NCI-H2227 (cell line): ENCODE measurements at regions not wholly inside any gene's neighbourhood (a gene's known extent, or its start where the extent isn't known, plus 50 kb on each side); places are given as distances from the start of the nearest gene placed in this dataset.
A peak's percentile ranks its signal among the peaks of the same experiment; 100 is the strongest.

Experiments
- DNase-seq: peaks from one replicate; lab custom pipeline; 2025; ENCODE audit not compliant: unreplicated experiment; lab: John Stamatoyannopoulos, UW

GRCh38 chr18:26703170-26703930 lies 155.0 kb upstream of the KCTD1 start:
- DNase-seq: no peak

- DNase-seq: no peak
These were observed 153.7 kb upstream of the KCTD1 start for GRCh38 chr18:26702086-26702485.

GRCh38 chr18:26700728-26701127 lies 152.4 kb upstream of the KCTD1 start:
- no peak for DNase-seq

GRCh38 chr18:26700201-26700600 lies 151.8 kb upstream of the KCTD1 start:
- DNase-seq: no peak

- DNase-seq: no peak
These were observed 149.0 kb upstream of the KCTD1 start for GRCh38 chr18:26697186-26697884.

- DNase-seq: no peak
These were observed 148.4 kb upstream of the KCTD1 start for GRCh38 chr18:26696786-26697185.

GRCh38 chr18:26696308-26696707 lies 148.0 kb upstream of the KCTD1 start:
- DNase-seq: no peak

GRCh38 chr18:26689226-26689879 lies 141.0 kb upstream of the KCTD1 start:
- DNase-seq: no peak

GRCh38 chr18:26686532-26686931 lies 138.2 kb upstream of the KCTD1 start:
- DNase-seq: no peak

GRCh38 chr18:26685438-26686157 lies 137.2 kb upstream of the KCTD1 start:
- DNase-seq: no peak

- no peak for DNase-seq
These were observed 129.6 kb upstream of the KCTD1 start for GRCh38 chr18:26677957-26678356.

- no peak for DNase-seq
These were observed 118.7 kb upstream of the KCTD1 start for GRCh38 chr18:26667046-26667445.

GRCh38 chr18:26662996-26663395 lies 114.6 kb upstream of the KCTD1 start:
- no peak for DNase-seq

- no peak for DNase-seq
These were observed 109.6 kb upstream of the KCTD1 start for GRCh38 chr18:26657631-26658581.

- DNase-seq: peak; percentile 54
These were observed 108.7 kb upstream of the KCTD1 start for GRCh38 chr18:26656944-26657536.

- no peak for DNase-seq
These were observed 108.1 kb upstream of the KCTD1 start for GRCh38 chr18:26656431-26656943.

- DNase-seq: peak; percentile 53
These were observed 107.4 kb upstream of the KCTD1 start for GRCh38 chr18:26655525-26656430.

GRCh38 chr18:26654616-26655524 lies 106.5 kb upstream of the KCTD1 start:
- no peak for DNase-seq
